T47D (cell line): ENCODE measurements at regions not wholly inside any gene's neighbourhood (a gene's known extent, or its start where the extent isn't known, plus 50 kb on each side); places are given as distances from the start of the nearest gene placed in this dataset.

Source experiments
- DNase-seq, 2 experiments: peaks; one replicate each; pipeline versions ENCODE4 v3.0.0 to v3.0.0-alpha.2; 2011 to 2012; ENCODE audit warnings: low read depth in 1 of 2, low spot score in 1 of 2
- JUND ChIP-seq: IDR thresholded peaks from 2 replicates; pipeline ENCODE4 v1.6.1; 2012; ENCODE audit warnings: low read depth
- in situ Hi-C: cut with HindIII; loops from 2 replicates; pipeline ENCODE4 v1.10.0; 2016; ENCODE audit warnings: low sequenced_read_pairs, low pct_unique_long_range_greater_than_20kb

DNA sequence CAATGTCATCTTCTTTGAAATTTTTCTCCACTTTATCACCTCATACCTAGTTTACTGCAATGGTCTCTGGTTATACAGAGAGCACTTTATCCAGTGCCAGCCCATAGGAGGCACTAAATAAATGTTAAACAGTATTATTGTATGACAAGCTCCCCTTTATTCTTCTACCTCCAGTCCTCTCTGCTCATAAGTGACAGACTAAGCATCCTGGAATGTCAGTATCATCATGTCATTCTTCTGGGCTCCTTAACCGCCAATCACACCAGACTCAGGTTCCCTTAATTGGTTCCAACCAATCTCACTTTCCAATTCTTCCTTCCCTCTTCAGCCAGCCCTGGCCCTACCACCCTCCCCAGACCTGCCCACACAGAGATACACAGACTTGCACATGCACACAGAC is 93.1 kb downstream of the RPL27A start:
- DNase-seq = no peak
- no peak for TF ChIP-seq JUND
- in situ Hi-C loops = no loop called here

DNA sequence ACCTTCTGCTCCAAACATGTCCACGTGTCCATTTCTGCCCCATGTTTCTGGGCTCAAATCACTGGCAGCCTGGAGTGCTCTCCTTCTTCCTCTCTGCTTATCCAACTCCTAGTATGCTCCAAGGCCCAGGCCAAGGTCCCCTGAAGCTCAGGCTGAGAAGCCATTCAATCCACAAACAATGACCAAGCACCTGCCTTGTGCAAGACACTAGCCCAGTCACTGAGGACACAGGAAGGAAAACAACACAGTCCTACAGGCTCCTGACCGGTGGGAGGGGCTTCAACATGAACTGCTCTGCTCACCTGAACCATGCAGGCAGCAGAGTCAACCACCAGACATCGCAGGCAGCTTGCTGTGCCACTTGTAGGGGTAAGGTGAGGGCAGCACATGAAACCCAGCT is 93.6 kb downstream of the RPL27A start:
- TF ChIP-seq JUND = no peak
- in situ Hi-C loops = no loop called here
- no peak for DNase-seq

DNA sequence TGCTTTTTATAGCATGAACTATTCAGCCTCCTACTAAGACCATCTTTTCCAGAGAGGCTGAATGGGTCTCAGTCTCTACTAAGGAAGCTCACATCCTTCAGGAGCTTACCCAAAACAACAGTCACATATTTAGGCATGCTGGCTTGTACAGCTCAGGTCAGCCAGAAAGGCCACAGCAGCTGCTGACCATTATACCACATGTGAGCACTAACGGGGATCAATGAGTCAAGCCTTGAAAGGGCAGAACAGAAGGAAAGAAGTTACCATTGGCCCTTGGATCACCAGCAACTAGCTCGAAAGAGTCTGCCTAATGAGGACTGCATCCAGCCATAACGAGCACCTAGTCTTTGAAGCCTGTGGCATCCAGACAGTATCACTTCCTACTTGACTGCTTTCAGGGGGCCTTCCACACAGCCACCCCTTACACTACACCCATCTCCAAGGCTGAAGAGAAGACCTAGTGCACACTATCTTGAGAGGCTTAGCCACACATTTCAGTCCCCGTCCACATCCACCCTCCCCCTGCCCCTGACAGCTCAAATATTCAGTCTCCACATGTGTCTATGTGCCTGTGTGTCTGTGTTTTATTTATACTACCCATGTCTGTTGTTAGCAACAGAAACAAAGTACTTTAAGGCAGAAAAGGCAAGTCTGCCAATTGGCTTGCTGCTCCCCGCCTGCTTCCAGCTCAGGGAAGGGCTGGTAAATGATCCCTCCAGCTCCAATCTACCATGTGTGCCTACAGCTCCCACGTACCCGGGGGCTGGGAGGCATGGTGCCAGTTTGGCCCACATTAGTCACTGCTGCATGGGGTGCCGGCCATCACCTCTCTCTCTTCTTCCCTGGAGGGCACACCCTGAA is 95.5 kb downstream of the RPL27A start:
- DNase-seq = no peak
- TF ChIP-seq JUND = no peak
- in situ Hi-C loops = no loop called here

DNA sequence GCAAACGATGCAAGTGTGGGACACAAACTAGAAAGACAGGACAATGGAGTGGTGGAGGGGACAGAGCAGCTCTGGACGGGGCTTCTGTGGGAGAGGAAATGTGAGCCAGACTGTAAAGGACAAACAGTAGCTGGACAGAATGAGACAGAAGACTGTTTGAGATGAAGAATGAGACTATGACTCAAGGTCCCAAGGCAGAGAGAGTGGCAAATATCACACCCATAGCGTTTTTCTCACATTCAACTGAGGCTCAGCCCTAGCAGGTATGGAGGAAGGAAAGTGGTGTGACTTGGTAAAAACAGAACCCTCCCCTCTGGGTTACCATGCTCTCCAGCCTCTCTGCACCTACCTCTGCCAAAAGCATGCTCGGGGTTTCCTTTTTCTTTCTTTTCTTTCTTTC is 96.5 kb downstream of the RPL27A start:
- no peak for DNase-seq
- in situ Hi-C loops = no loop called here
- no peak for TF ChIP-seq JUND

DNA sequence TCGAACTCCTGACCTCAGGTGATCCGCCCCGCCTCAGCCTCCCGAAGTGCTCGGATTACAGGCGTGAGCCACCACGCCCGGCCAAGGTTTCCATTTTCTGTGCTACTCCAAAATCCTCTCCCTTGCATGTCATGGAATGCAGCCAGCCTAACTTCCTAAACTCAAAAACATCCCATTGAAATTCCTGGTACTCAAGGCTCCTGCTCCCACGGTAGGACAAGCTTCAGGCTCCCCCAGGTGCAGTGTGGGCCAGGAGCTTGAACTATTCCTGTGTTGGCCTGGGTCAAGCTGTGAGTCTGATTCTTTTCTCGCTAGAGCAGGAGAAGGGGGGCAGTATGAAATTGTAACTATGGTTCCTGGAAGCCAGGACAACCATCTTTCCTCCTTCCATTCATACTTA is 97.1 kb downstream of the RPL27A start:
- no peak for TF ChIP-seq JUND
- DNase-seq = no peak
- in situ Hi-C loops = no loop called here

DNA sequence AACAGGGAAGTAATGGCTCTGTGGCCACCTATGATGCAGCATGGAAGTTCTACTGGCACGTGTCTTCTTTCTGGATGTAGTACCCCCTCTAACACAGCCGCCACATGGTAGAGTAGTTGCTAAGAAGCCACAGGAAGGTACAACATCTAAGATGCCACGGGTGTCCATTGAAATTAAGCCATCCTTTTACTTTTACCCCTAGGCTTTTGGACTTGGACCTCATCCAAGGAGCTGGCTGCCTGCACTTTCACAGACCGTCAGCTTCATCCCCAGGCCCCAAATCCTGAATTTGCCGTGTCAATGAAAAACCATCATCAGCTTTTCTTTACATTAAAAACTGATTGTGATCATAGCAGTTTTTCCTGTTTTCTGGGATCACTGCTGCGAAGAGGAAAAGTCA is 102.4 kb downstream of the RPL27A start:
- in situ Hi-C loops = no loop called here
- peak in 1 of 2 experiments; percentile 33 for DNase-seq
- no peak for TF ChIP-seq JUND

DNA sequence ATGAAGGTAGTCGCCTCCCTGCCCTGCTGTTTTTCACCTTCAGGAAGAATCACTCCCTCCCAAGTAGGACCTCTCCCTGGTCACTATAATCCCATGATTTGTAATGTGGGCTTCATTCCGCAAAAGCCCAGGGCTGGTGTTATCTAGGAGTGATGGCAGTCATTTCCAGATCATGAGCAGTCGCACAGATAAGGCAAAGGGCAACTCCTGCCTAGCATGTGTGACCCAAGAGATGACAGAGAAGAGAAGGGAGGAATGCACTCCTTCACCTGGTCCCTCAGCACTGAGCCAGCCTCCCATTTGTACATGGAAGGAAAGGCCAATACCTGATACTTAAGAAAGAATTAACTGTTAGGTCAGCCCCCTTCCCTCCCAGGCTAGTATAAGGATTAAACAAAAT is 102.9 kb downstream of the RPL27A start:
- TF ChIP-seq JUND = no peak
- in situ Hi-C loops = no loop called here
- DNase-seq = no peak

DNA sequence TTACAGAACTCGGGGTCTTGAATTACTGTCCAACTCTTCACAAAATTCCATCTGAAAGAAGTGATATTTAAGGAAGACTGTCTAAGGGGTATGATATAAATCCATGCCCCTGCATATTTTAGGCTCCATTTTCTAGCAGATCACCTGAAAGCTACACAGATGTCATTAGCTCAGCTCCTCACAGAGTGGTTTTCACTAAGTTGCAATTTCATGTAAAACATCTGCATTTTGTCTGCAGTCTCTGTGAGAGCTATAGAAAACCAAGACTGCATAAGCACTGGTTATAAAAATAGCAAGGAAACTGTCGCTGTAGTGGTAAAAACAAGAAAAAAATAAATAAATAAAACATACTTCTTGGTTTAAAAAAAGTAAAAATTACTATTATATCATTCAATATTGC is 103.4 kb downstream of the RPL27A start:
- DNase-seq = no peak
- no peak for TF ChIP-seq JUND
- in situ Hi-C loops = no loop called here

DNA sequence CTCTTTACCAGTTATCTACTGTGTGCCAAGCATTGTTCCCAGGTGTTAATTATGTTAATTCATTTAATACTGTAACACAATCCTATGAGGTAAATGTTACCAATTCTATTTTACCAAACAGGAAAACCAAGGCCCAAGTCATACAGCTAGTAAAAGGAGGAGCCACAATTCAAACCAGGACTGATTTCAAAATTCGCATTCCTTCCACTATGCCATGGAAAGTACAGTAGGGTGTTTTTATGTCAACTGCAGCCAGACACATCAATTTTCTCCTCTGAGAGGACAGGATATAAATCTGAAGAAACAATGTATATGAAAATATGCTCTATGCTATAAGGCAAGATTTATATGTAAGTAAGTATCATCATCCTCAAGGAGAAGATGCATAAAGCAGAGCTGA is 104.3 kb downstream of the RPL27A start:
- in situ Hi-C loops = no loop called here
- TF ChIP-seq JUND = no peak
- peak in 1 of 2 experiments; percentile 45 for DNase-seq

DNA sequence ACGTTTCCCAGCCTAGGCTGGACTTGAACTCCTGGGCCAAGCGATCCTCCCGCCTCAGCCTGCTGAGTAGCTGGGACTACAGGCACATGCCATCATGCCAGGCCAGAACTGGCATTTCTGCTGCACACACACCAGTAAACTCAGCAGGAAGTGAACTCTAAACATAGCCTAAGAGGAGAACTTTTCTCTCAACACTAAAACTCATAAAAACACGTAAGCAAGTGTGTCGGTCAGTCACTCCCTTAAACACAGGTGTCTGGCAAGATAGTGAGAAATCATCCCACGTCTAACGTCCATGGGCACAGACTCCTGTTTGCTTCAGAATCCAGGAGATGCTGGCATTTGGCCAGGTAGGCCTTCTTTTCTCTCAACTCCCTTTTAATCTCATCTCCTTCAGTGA is 104.8 kb downstream of the RPL27A start:
- DNase-seq = no peak
- in situ Hi-C loops = no loop called here
- TF ChIP-seq JUND = no peak

DNA sequence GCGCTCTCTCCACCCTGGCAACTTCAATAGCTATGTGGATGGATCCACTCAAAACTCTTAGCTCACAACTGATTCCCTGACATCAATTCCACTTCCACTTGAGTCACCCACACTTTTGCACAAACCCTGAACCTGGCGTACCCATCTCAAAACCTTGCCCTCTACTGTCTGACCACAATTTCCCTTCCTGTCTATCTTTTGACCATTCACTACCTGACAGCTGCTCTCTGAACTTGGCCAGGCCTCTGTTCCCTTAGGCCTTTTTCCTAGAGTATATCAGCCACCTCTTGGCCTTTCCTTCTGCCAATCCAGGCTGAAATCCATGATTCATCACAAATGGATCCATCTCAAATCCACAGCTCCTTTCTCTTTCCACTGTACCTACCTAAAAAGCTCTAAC is 106.0 kb downstream of the RPL27A start:
- in situ Hi-C loops = no loop called here
- no peak for DNase-seq
- TF ChIP-seq JUND = no peak

DNA sequence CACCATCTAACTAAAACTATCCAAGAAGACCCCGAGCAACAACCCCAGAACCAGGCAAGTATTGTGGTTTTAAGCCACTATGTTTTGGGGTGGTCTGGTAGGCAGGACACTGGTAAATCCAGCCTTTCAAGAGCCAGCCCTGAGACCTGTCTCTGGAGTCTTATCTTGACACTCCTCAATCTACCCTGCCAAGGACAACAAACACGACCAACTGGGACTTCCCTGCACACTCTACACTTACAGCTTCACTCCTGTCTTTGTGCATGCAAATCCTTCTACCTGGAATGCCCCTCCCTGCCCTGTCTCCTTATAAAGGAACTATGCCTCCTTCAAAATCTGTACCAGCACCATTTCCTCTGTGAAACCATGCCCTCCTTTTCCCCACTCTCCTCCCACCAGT is 107.3 kb downstream of the RPL27A start:
- in situ Hi-C loops = no loop called here
- TF ChIP-seq JUND = no peak
- DNase-seq = no peak

DNA sequence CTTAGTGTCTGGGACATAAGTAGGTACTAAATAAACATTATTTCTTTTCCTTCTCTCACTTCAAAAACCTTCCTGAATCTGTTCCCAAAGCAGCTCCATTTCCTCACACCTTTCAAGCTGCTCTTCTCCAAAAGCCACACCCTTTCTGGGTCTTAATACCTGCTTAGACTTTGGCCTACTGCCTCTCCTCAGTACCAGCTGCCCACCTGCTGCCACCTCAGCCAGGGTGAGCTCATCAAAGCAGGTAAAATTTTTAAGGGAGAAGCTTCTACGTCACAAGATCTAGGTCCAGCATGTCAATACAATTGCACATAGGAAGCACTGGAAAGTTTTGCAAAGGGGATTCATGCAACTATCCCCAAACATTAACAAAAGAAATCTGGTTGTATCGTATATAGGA is 108.4 kb downstream of the RPL27A start:
- DNase-seq = no peak
- in situ Hi-C loops = no loop called here
- TF ChIP-seq JUND = no peak

DNA sequence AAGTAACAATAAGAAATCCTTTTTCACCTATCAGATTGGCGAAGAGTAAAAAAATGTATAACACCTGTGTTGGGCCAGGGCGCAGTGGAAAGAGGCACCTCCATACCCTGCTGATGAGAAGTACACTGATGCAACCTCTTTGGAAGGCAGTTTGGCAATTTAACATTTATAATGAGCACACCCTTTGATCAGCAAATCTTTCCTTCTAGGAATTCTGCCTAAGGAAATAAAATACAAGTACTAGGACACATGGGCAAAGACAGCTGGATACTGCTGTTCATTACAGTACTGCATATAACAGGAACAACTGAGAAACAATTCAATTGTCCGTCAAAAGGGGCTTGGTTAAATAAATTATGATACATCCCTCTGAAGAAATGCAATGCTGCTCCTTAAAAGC is 110.1 kb downstream of the RPL27A start:
- in situ Hi-C loops = no loop called here
- TF ChIP-seq JUND = no peak
- DNase-seq = no peak
